Hepatocyte (in vitro differentiated cells): ENCODE measurements at regions not wholly inside any gene's neighbourhood (a gene's known extent, or its start where the extent isn't known, plus 50 kb on each side); places are given as distances from the start of the nearest gene placed in this dataset.

ENCODE experiments used
- DNase-seq: peaks from one replicate; pipeline ENCODE4 v3.0.0-alpha.2; 2016; ENCODE audit warnings: low spot score
- H2AFZ ChIP-seq: fragments of 200-600 bp; sonication (generic); 2 replicates; pipeline ENCODE4 v1.6.0; 2016; ENCODE audit warnings: antibody characterized with exemption, mild to moderate bottlenecking
- H3K27ac ChIP-seq: fragments of 200-600 bp; sonication (generic); 2 replicates; pipeline ENCODE4 v1.5.1; 2016; ENCODE audit warnings: mild to moderate bottlenecking
- H3K27me3 ChIP-seq: fragments of 200-600 bp; sonication (generic); 2 replicates; pipeline ENCODE4 v1.6.1; 2016
- H3K36me3 ChIP-seq: fragments of 200-600 bp; sonication (generic); replicated peaks from 2 replicates; pipeline ENCODE4 v1.5.1; 2016; ENCODE audit warnings: low read depth; ENCODE audit not compliant: insufficient read depth
- H3K4me1 ChIP-seq: fragments of 200-600 bp; sonication (generic); 2 replicates; pipeline ENCODE4 v1.5.1; 2016; ENCODE audit warnings: mild to moderate bottlenecking, moderate library complexity; ENCODE audit not compliant: insufficient read depth
- H3K4me2 ChIP-seq: fragments of 200-600 bp; sonication (generic); 2 replicates; pipeline ENCODE4 v1.6.0; 2016
- H3K4me3 ChIP-seq: fragments of 200-600 bp; sonication (generic); 2 replicates; pipeline ENCODE4 v1.5.1; 2016; ENCODE audit warnings: mild to moderate bottlenecking
- H3K79me2 ChIP-seq: fragments of 200-600 bp; sonication (generic); 2 replicates; pipeline ENCODE4 v1.6.0; 2017; ENCODE audit warnings: mild to moderate bottlenecking
- H3K9me2 ChIP-seq: fragments of 200-600 bp; sonication (generic); replicated peaks from 2 replicates; pipeline ENCODE4 v1.6.0; 2017; ENCODE audit warnings: mild to moderate bottlenecking; ENCODE audit not compliant: insufficient read depth
- H3K9me3 ChIP-seq: fragments of 200-600 bp; sonication (generic); 2 replicates; pipeline ENCODE4 v1.5.1; 2016; ENCODE audit warnings: low read depth, mild to moderate bottlenecking
- H4K20me1 ChIP-seq: fragments of 200-600 bp; sonication (generic); 2 replicates; pipeline ENCODE4 v1.6.0; 2016; ENCODE audit warnings: mild to moderate bottlenecking; ENCODE audit not compliant: insufficient read depth, poor library complexity, severe bottlenecking
- EZH2 ChIP-seq: fragments of 200-600 bp; sonication (generic); IDR thresholded peaks from 2 replicates; pipeline ENCODE4 v1.6.1; 2016; ENCODE audit warnings: antibody characterized with exemption, mild to moderate bottlenecking, borderline replicate concordance
- EZH2phosphoT487 ChIP-seq: fragments of 200-600 bp; sonication (generic); IDR thresholded peaks from one replicate; pipeline ENCODE4 v1.6.1; 2018; ENCODE audit warnings: antibody characterized with exemption, mild to moderate bottlenecking, low read depth, moderate library complexity; ENCODE audit not compliant: unreplicated experiment, severe bottlenecking
- WGBS: methylation state at CpG from one replicate; pipeline ENCODE4 v1.1.6; 2016; ENCODE audit warnings: low lambda C conversion rate; ENCODE audit errors: missing lambda C conversion rate; 5-methylcytosine and 5-hydroxymethylcytosine counted together
- TF ChIP-seq, protein P1 (sequence below): fragments of 200-600 bp; sonication (generic); IDR thresholded peaks from 2 replicates; pipeline ENCODE4 v1.5.1; 2016; ENCODE audit warnings: antibody characterized with exemption, mild to moderate bottlenecking; ENCODE audit not compliant: poor library complexity

- Histone ChIP-seq H3K4me2 (no peak overlapping the region), H3K9me3 (no peaks in the 10 kb centered on the region), H3K4me1 (no peaks in the 10 kb centered on the region), H3K9me2 (no peaks in the 10 kb centered on the region), H3K79me2 (no peaks in the 10 kb centered on the region), H2AFZ (no peak overlapping the region), H4K20me1 (no peaks in the 10 kb centered on the region), H3K27ac (no peak overlapping the region), H3K27me3 (no peaks in the 10 kb centered on the region), H3K36me3 (no peaks in the 10 kb centered on the region), H3K4me3 (no peak overlapping the region)
- DNase-seq: no peak
- WGBS: 87% methylated on average over 4 of the region's 4 CpGs
- no peak for TF ChIP-seq EZH2phosphoT487
- no peak for TF ChIP-seq EZH2
- TF ChIP-seq, protein P1, sequence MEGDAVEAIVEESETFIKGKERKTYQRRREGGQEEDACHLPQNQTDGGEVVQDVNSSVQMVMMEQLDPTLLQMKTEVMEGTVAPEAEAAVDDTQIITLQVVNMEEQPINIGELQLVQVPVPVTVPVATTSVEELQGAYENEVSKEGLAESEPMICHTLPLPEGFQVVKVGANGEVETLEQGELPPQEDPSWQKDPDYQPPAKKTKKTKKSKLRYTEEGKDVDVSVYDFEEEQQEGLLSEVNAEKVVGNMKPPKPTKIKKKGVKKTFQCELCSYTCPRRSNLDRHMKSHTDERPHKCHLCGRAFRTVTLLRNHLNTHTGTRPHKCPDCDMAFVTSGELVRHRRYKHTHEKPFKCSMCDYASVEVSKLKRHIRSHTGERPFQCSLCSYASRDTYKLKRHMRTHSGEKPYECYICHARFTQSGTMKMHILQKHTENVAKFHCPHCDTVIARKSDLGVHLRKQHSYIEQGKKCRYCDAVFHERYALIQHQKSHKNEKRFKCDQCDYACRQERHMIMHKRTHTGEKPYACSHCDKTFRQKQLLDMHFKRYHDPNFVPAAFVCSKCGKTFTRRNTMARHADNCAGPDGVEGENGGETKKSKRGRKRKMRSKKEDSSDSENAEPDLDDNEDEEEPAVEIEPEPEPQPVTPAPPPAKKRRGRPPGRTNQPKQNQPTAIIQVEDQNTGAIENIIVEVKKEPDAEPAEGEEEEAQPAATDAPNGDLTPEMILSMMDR: no peak
Measured at GRCh38 chr5:2615917-2616316, 135.6 kb downstream of the IRX2 start.

GRCh38 chr5:2614571-2614970 is 136.9 kb downstream of the IRX2 start:
- no peak for TF ChIP-seq EZH2phosphoT487
- TF ChIP-seq, protein P1: no peak
- TF ChIP-seq EZH2: no peak
- WGBS: 89% methylated on average over 11 of the region's 11 CpGs
- Histone ChIP-seq H4K20me1 (no peaks in the 10 kb centered on the region), H3K9me3 (no peaks in the 10 kb centered on the region), H3K36me3 (no peaks in the 10 kb centered on the region), H3K79me2 (no peaks in the 10 kb centered on the region), H3K9me2 (no peaks in the 10 kb centered on the region), H3K4me3 (no peak overlapping the region), H3K27me3 (no peaks in the 10 kb centered on the region), H3K4me1 (no peaks in the 10 kb centered on the region), H3K27ac (no peak overlapping the region), H2AFZ (no peak overlapping the region), H3K4me2 (no peak overlapping the region)
- no peak for DNase-seq

- no peaks in the 10 kb centered on the region for H3K4me1 ChIP-seq
- WGBS: 86% methylated on average over 7 of the region's 7 CpGs
- no peak overlapping the region for H3K4me3 ChIP-seq
- H3K27me3 ChIP-seq: no peaks in the 10 kb centered on the region
- H3K79me2 ChIP-seq: no peaks in the 10 kb centered on the region
- no peaks in the 10 kb centered on the region for H4K20me1 ChIP-seq
- H3K4me2 ChIP-seq: no peak overlapping the region
- no peak for DNase-seq
- no peak overlapping the region for H3K27ac ChIP-seq
- H3K36me3 ChIP-seq: no peaks in the 10 kb centered on the region
- H3K9me3 ChIP-seq: no peaks in the 10 kb centered on the region
- H2AFZ ChIP-seq: no peak overlapping the region
- TF ChIP-seq EZH2 (no peak), EZH2phosphoT487 (no peak)
- TF ChIP-seq, protein P1: no peak
- no peaks in the 10 kb centered on the region for H3K9me2 ChIP-seq
Measured at GRCh38 chr5:2611659-2612058, 139.8 kb downstream of the IRX2 start.

- WGBS: 84% methylated on average over 5 of the region's 5 CpGs
- Histone ChIP-seq H2AFZ (no peak overlapping the region), H3K36me3 (no peaks in the 10 kb centered on the region), H3K4me3 (no peak overlapping the region), H3K27me3 (no peaks in the 10 kb centered on the region), H3K27ac (no peak overlapping the region), H3K79me2 (no peaks in the 10 kb centered on the region), H3K4me1 (no peaks in the 10 kb centered on the region), H3K9me2 (no peaks in the 10 kb centered on the region), H3K9me3 (no peaks in the 10 kb centered on the region), H3K4me2 (no peak overlapping the region), H4K20me1 (no peaks in the 10 kb centered on the region)
- TF ChIP-seq, protein P1: no peak
- no peak for TF ChIP-seq EZH2
- no peak for TF ChIP-seq EZH2phosphoT487
- no peak for DNase-seq
Measured at GRCh38 chr5:2610986-2611385, 140.5 kb downstream of the IRX2 start.
